ENCODE measurements at regions not wholly inside any gene's neighbourhood (a gene's known extent, or its start where the extent isn't known, plus 50 kb on each side); places are given as distances from the start of the nearest gene placed in this dataset.

DNA sequence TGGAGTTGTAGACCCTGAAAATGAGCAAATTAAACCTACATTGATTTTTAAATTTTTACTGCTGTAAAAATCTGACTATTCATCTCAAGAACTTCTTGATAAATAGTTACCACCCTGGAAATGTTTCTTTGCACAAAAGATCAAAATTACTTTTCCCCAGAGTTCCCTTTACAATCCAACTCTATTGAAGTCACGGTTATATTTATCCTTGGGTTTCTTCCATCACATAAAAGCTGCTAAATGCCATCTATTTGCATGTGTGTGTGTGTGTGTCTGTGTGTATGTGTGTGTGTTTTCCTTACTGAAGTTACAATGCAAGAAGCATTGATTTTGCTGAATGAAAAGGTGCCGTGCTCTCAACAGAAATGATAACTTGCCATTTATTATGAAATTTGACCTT lies 1273.0 kb downstream of the ROBO2 start:
- no peak for TF ChIP-seq CTCF (IDR thresholded peaks at IDR 0.05)
- no peak for TF ChIP-seq EP300 (IDR thresholded peaks at IDR 0.05)
- TF ChIP-seq POLR2A (IDR thresholded peaks at IDR 0.05): no peak
